HCT116 (cell line): ENCODE measurements at regions not wholly inside any gene's neighbourhood (a gene's known extent, or its start where the extent isn't known, plus 50 kb on each side); places are given as distances from the start of the nearest gene placed in this dataset.

Source experiments
- ATAC-seq: fragments of 200-7000 bp; cut with Tn5 transposase; 2 replicates; pipeline ENCODE4 v1.9.1; 2020; ENCODE audit warnings: mild to moderate bottlenecking, moderate library complexity
- BruUV-seq: library from RNA; stranded (reverse); fragments of 400-500 nt; replicated peaks from 2 replicates; lab custom pipeline; 2021; lab: Mats Ljungman, UMichigan
- CTCF ChIA-PET: fragments of 300-600 bp; sonication (Branson Sonifier 250); formaldehyde crosslinking; loops from one replicate; lab custom pipeline; 2021; ENCODE audit warnings: antibody characterized with exemption; lab: Charles Lee
- POLR2A ChIA-PET: fragments of 300-600, 350-600 bp; sonication (Branson Sonifier 250); formaldehyde crosslinking; loops from one replicate; lab custom pipeline; 2021; ENCODE audit warnings: antibody characterized with exemption; lab: Charles Lee
- RAD21 ChIA-PET, 2 experiments: fragments of 300-600 bp; sonication (Branson Sonifier 250); formaldehyde crosslinking; loops; one replicate each; lab custom pipeline; 2023; ENCODE audit warnings: low total read pairs in 2 of 2; ENCODE audit not compliant: uncharacterized antibody in 2 of 2, unreplicated experiment in 2 of 2, low non-redundant PET in 1 of 2; lab: Charles Lee
- DNase-seq: peaks from one replicate; pipeline ENCODE4 v3.0.0-alpha.2; 2010; ENCODE audit warnings: low read depth, low spot score
- H2AFZ ChIP-seq: fragments of 200-600 bp; shearing (Covaris generic), sonication (generic); 2 replicates; pipeline ENCODE4 v1.6.1; 2017; ENCODE audit warnings: low read depth, mixed run types, mixed read lengths, antibody characterized with exemption, low read length; ENCODE audit not compliant: poor library complexity, severe bottlenecking
- H3K27ac ChIP-seq: 2 replicates; pipeline ENCODE4 v1.5.1; 2012; ENCODE audit warnings: low read depth, low read length
- H3K27me3 ChIP-seq: fragments of 200-600 bp; sonication (generic); 2 replicates; pipeline ENCODE4 v1.6.1; 2016; ENCODE audit warnings: mixed run types, low read length, mixed read lengths; ENCODE audit not compliant: insufficient read depth
- H3K36me3 ChIP-seq, 2 experiments: fragments of 200-500 bp in 1 of 2; fragments of 200-600 bp in 1 of 2; sonication (Bioruptor generic) in 1 of 2; sonication (generic) in 1 of 2; 2 replicates each; pipeline versions ENCODE4 v1.5.1 to v1.6.1; 2014 to 2016; ENCODE audit warnings: low read length in 2 of 2, inconsistent platforms in 1 of 2, mixed read lengths in 1 of 2, mixed run types in 1 of 2; ENCODE audit not compliant: insufficient read depth in 2 of 2, control insufficient read depth in 1 of 2
- H3K4me1 ChIP-seq, 2 experiments: fragments of 200-600 bp in 1 of 2; sonication (generic) in 1 of 2; 2 replicates each; pipeline versions ENCODE4 v1.5.1 to v1.6.1; 2012 to 2017; ENCODE audit warnings: low read length in 2 of 2, inconsistent platforms in 1 of 2, mild to moderate bottlenecking in 1 of 2, mixed read lengths in 1 of 2, mixed run types in 1 of 2, moderate library complexity in 1 of 2; ENCODE audit not compliant: insufficient read depth in 2 of 2, control insufficient read depth in 1 of 2
- H3K4me2 ChIP-seq: fragments of 200-600 bp; sonication (generic); 2 replicates; pipeline ENCODE4 v1.6.1; 2017; ENCODE audit warnings: mixed run types, low read length, mixed read lengths
- H3K4me3 ChIP-seq, 2 experiments: fragments of 200-600 bp in 1 of 2; sonication (generic) in 1 of 2; replicated peaks in 1 of 2; 2 replicates each; pipeline ENCODE4 v1.5.1; 2011 to 2016; ENCODE audit warnings: low read length in 2 of 2, control low read depth in 1 of 2, low read depth in 1 of 2, mild to moderate bottlenecking in 1 of 2, mixed read lengths in 1 of 2, mixed run types in 1 of 2
- H3K79me2 ChIP-seq: fragments of 200-600 bp; sonication (generic); 2 replicates; pipeline ENCODE4 v1.6.1; 2017; ENCODE audit warnings: mild to moderate bottlenecking, mixed run types, low read length, moderate library complexity, mixed read lengths; ENCODE audit not compliant: insufficient read depth
- H3K9ac ChIP-seq: fragments of 200-600 bp; sonication (generic); 2 replicates; pipeline ENCODE4 v1.6.1; 2016; ENCODE audit warnings: low read length, mixed read lengths
- H3K9me2 ChIP-seq: fragments of 200-600 bp; sonication (generic), shearing (Covaris generic); 2 replicates; pipeline ENCODE4 v1.6.1; 2017; ENCODE audit warnings: mixed run types, mild to moderate bottlenecking, moderate library complexity; ENCODE audit not compliant: insufficient read depth
- H3K9me3 ChIP-seq, 2 experiments: fragments of 200-500 bp in 1 of 2; fragments of 200-600 bp in 1 of 2; sonication (Bioruptor generic) in 1 of 2; sonication (generic) in 1 of 2; 2 replicates each; pipeline ENCODE4 v1.6.1; 2014 to 2017; ENCODE audit warnings: low read length in 2 of 2, mixed read lengths in 2 of 2, inconsistent platforms in 1 of 2, low read depth in 1 of 2, mild to moderate bottlenecking in 1 of 2, mixed run types in 1 of 2, moderate library complexity in 1 of 2; ENCODE audit not compliant: control insufficient read depth in 1 of 2, insufficient read depth in 1 of 2
- H4K20me1 ChIP-seq: fragments of 200-600 bp; sonication (generic), shearing (Covaris generic); 2 replicates; pipeline ENCODE4 v1.6.1; 2017; ENCODE audit warnings: mixed run types, mild to moderate bottlenecking, moderate library complexity; ENCODE audit not compliant: insufficient read depth
- CEBPB ChIP-seq: IDR thresholded peaks from 2 replicates; pipeline ENCODE4 v1.6.1; 2012; ENCODE audit warnings: low read depth
- CTCF ChIP-seq, 3 experiments: fragments of 200-600 bp in 1 of 3; sonication (generic) in 1 of 3; IDR thresholded peaks in 2 of 3; conservative IDR thresholded peaks in 1 of 3; 2 replicates each; pipeline ENCODE4 v1.5.1; 2012 to 2017; ENCODE audit warnings: low read depth in 2 of 3, low read length in 2 of 3, antibody characterized with exemption in 1 of 3, borderline replicate concordance in 1 of 3, control low read depth in 1 of 3, mild to moderate bottlenecking in 1 of 3, mixed read lengths in 1 of 3, mixed run types in 1 of 3, moderate library complexity in 1 of 3; ENCODE audit not compliant: insufficient read depth in 1 of 3
- EGR1 ChIP-seq: IDR thresholded peaks from 2 replicates; pipeline ENCODE4 v1.6.1; 2012; ENCODE audit warnings: low read depth
- EZH2phosphoT487 ChIP-seq: fragments of 200-600 bp; IDR thresholded peaks from 2 replicates; pipeline ENCODE4 v1.6.1; 2018; ENCODE audit warnings: antibody characterized with exemption, borderline replicate concordance
- FOSL1 ChIP-seq: IDR thresholded peaks from 2 replicates; pipeline ENCODE4 v1.6.1; 2012; ENCODE audit warnings: low read depth
- POLR2A ChIP-seq: IDR thresholded peaks from 2 replicates; pipeline ENCODE4 v1.7.0; 2011; ENCODE audit warnings: borderline replicate concordance; ENCODE audit not compliant: insufficient read depth, insufficient read length; ENCODE audit errors: extremely low read depth
- POLR2AphosphoS5 ChIP-seq: IDR thresholded peaks from 2 replicates; pipeline ENCODE4 v1.6.1; 2011; ENCODE audit warnings: mild to moderate bottlenecking, low read depth, low read length, moderate library complexity
- RAD21 ChIP-seq: IDR thresholded peaks from 2 replicates; pipeline ENCODE4 v1.6.1; 2012; ENCODE audit warnings: low read depth, mild to moderate bottlenecking
- REST ChIP-seq: IDR thresholded peaks from 2 replicates; pipeline ENCODE4 v1.6.1; 2012; ENCODE audit warnings: low read depth
- SIN3A ChIP-seq: IDR thresholded peaks from 2 replicates; pipeline ENCODE4 v1.6.1; 2012; ENCODE audit warnings: low read depth
- SP1 ChIP-seq: IDR thresholded peaks from 2 replicates; pipeline ENCODE4 v1.6.1; 2012; ENCODE audit warnings: low read depth
- SRF ChIP-seq: IDR thresholded peaks from 2 replicates; pipeline ENCODE4 v1.6.1; 2012; ENCODE audit warnings: low read depth
- TCF7L2 ChIP-seq: IDR thresholded peaks from 2 replicates; pipeline ENCODE4 v1.7.0; 2011; ENCODE audit warnings: borderline replicate concordance, inconsistent platforms; ENCODE audit not compliant: insufficient read depth, insufficient read length; ENCODE audit errors: extremely low read depth
- YY1 ChIP-seq: IDR thresholded peaks from 2 replicates; pipeline ENCODE4 v1.6.1; 2011; ENCODE audit warnings: low read length, low read depth, moderate library complexity, mild to moderate bottlenecking; ENCODE audit not compliant: insufficient replicate concordance; ENCODE audit errors: extremely low read depth
- ZFX ChIP-seq: fragments of 450-650 bp; IDR thresholded peaks from 2 replicates; pipeline ENCODE4 v1.6.1; 2017
- intact Hi-C: fragments of 100-400 bp; cut with micrococcal nuclease; formaldehyde crosslinking; loops from 2 replicates; pipeline ENCODE4 v1.10.0; 2022
- TF ChIP-seq, protein P1 (sequence below): IDR thresholded peaks from 2 replicates; pipeline ENCODE4 v1.6.1; 2011; ENCODE audit warnings: mild to moderate bottlenecking, low read length, moderate library complexity; ENCODE audit not compliant: insufficient replicate concordance; ENCODE audit errors: extremely low read depth
- TF ChIP-seq, protein P2 (sequence below): IDR thresholded peaks from 2 replicates; pipeline ENCODE4 v1.6.1; 2012

DNA sequence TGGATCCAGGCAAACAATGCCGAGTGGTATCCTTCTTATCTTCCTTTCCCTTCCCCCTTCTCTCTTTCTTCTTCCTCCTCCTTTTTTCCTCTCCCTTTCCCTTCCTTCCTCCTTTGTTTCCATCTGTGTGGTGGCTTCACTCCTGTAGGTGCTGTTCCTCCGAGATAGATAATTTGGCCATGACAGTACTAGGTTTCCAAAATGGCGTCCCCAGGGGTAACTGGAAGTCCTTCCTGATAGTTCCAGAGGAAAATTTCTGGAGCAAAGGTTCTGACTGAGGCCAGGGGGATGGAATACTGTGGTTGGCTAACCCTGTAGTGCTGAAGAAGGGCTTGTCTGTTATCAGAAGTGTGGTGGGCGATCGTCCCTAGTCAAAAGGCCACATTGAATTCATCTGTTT lies 52.5 kb upstream of the CCDC6 start:
- H3K9me2 ChIP-seq, result no peaks in the 10 kb centered on the region
- H3K4me1 ChIP-seq, result no peaks in the 10 kb centered on the region
- intact Hi-C loops, result no loop called here
- ATAC-seq (no peak), DNase-seq (no peak)
- H3K36me3 ChIP-seq, result no peaks in the 10 kb centered on the region
- no peak for TF ChIP-seq YY1
- TF ChIP-seq RAD21, result no peak
- TF ChIP-seq SP1, result no peak
- TF ChIP-seq, protein P1, sequence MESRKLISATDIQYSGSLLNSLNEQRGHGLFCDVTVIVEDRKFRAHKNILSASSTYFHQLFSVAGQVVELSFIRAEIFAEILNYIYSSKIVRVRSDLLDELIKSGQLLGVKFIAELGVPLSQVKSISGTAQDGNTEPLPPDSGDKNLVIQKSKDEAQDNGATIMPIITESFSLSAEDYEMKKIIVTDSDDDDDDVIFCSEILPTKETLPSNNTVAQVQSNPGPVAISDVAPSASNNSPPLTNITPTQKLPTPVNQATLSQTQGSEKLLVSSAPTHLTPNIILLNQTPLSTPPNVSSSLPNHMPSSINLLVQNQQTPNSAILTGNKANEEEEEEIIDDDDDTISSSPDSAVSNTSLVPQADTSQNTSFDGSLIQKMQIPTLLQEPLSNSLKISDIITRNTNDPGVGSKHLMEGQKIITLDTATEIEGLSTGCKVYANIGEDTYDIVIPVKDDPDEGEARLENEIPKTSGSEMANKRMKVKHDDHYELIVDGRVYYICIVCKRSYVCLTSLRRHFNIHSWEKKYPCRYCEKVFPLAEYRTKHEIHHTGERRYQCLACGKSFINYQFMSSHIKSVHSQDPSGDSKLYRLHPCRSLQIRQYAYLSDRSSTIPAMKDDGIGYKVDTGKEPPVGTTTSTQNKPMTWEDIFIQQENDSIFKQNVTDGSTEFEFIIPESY, result no peak
- TF ChIP-seq, protein P2, sequence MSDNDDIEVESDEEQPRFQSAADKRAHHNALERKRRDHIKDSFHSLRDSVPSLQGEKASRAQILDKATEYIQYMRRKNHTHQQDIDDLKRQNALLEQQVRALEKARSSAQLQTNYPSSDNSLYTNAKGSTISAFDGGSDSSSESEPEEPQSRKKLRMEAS, result no peak
- TF ChIP-seq SIN3A, result no peak
- no peak for TF ChIP-seq CEBPB
- no peak for TF ChIP-seq CTCF (IDR thresholded peaks at IDR 0.05 in 2 of 3, conservative IDR thresholded peaks at IDR 0.05 in 1 of 3; ENCODE audit: borderline replicate concordance in 1 of 3, insufficient read depth in 1 of 3, low read depth in 2 of 3, low read length in 2 of 3)
- TF ChIP-seq TCF7L2, result no peak
- no peak for TF ChIP-seq EZH2phosphoT487
- TF ChIP-seq EGR1, result no peak
- no peak for TF ChIP-seq SRF
- no peak for TF ChIP-seq POLR2A
- TF ChIP-seq REST, result no peak
- TF ChIP-seq FOSL1, result no peak
- no peak for TF ChIP-seq POLR2AphosphoS5
- no peak for TF ChIP-seq ZFX
- POLR2A ChIA-PET, result no interaction called here
- H3K4me3 ChIP-seq, result no peak overlapping the region
- H3K27ac ChIP-seq, result no peak overlapping the region
- RAD21 ChIA-PET, result no interaction called here
- no peak overlapping the region for H3K4me2 ChIP-seq
- H3K9ac ChIP-seq, result no peak overlapping the region
- no peak overlapping the region for H2AFZ ChIP-seq
- H3K27me3 ChIP-seq, result no peaks in the 10 kb centered on the region
- CTCF ChIA-PET, result no interaction called here
- no peaks in the 10 kb centered on the region for H3K79me2 ChIP-seq
- H3K9me3 ChIP-seq, result no peaks in the 10 kb centered on the region
- BruUV-seq, result no TSS peak
- no peaks in the 10 kb centered on the region for H4K20me1 ChIP-seq
